Panc1 (cell line): ENCODE measurements at regions not wholly inside any gene's neighbourhood (a gene's known extent, or its start where the extent isn't known, plus 50 kb on each side); places are given as distances from the start of the nearest gene placed in this dataset.

Source experiments
- ATAC-seq: fragments of 200-7000 bp; cut with Tn5 transposase; 2 replicates; pipeline ENCODE4 v1.9.1; 2020; ENCODE audit warnings: mild to moderate bottlenecking, moderate library complexity
- BruUV-seq: library from RNA; stranded (reverse); fragments of 400-500 nt; replicated peaks from 2 replicates; lab custom pipeline; 2021; lab: Mats Ljungman, UMichigan
- CTCF ChIA-PET: fragments of 300-600 bp; sonication (Branson Sonifier 250); formaldehyde crosslinking; loops from one replicate; lab custom pipeline; 2022; ENCODE audit warnings: antibody characterized with exemption; lab: Charles Lee
- POLR2A ChIA-PET: fragments of 300-600 bp; sonication (Branson Sonifier 250); formaldehyde crosslinking; loops from one replicate; lab custom pipeline; 2022; ENCODE audit warnings: antibody characterized with exemption; lab: Charles Lee
- DNase-seq: peaks from one replicate; pipeline ENCODE4 v3.0.0-alpha.2; 2010; ENCODE audit warnings: low read depth, low spot score
- H3K27ac ChIP-seq: 2 replicates; pipeline ENCODE4 v1.5.1; 2011; ENCODE audit warnings: mild to moderate bottlenecking, low read length, inconsistent platforms
- H3K27me3 ChIP-seq: fragments of 200-500 bp; sonication (Bioruptor generic); 2 replicates; pipeline ENCODE4 v1.6.0; 2014; ENCODE audit warnings: low read length, inconsistent platforms; ENCODE audit not compliant: control insufficient read depth, insufficient read depth
- H3K36me3 ChIP-seq: fragments of 200-500 bp; sonication (Bioruptor generic); 2 replicates; pipeline ENCODE4 v1.5.1; 2014; ENCODE audit warnings: inconsistent platforms, mild to moderate bottlenecking, low read length, moderate library complexity; ENCODE audit not compliant: control insufficient read depth, insufficient read depth
- H3K4me1 ChIP-seq: 2 replicates; pipeline ENCODE4 v1.5.1; 2011; ENCODE audit warnings: inconsistent platforms, mild to moderate bottlenecking, low read length, moderate library complexity; ENCODE audit not compliant: control insufficient read depth, insufficient read depth
- H3K4me3 ChIP-seq, 2 experiments: 2 replicates each; pipeline ENCODE4 v1.5.1; 2011 to 2012; ENCODE audit warnings: low read depth in 2 of 2, low read length in 2 of 2, mild to moderate bottlenecking in 2 of 2, inconsistent platforms in 1 of 2, moderate library complexity in 1 of 2
- H3K9me3 ChIP-seq: fragments of 200-500 bp; sonication (Bioruptor generic); 2 replicates; pipeline ENCODE4 v1.5.1; 2014; ENCODE audit warnings: low read depth, mild to moderate bottlenecking, inconsistent platforms, low read length, moderate library complexity; ENCODE audit not compliant: control insufficient read depth, insufficient read depth
- POLR2AphosphoS5 ChIP-seq: IDR thresholded peaks from 2 replicates; pipeline ENCODE4 v1.6.1; 2012; ENCODE audit warnings: mild to moderate bottlenecking, low read depth, low read length, moderate library complexity
- SIN3A ChIP-seq: IDR thresholded peaks from 2 replicates; pipeline ENCODE4 v1.6.1; 2012; ENCODE audit warnings: low read depth, mild to moderate bottlenecking, low read length, moderate library complexity, borderline replicate concordance; ENCODE audit not compliant: insufficient read depth
- TCF7L2 ChIP-seq: IDR thresholded peaks from 2 replicates; pipeline ENCODE4 v1.6.1; 2011; ENCODE audit warnings: mild to moderate bottlenecking, low read depth, low read length, inconsistent platforms
- in situ Hi-C: cut with HindIII; loops from 2 replicates; pipeline ENCODE4 v1.10.0; 2016; ENCODE audit warnings: low sequenced_read_pairs, low pct_unique_long_range_greater_than_20kb
- intact Hi-C: fragments of 100-400 bp; cut with micrococcal nuclease; formaldehyde crosslinking; loops from one replicate; pipeline ENCODE4 v1.10.0; 2022; ENCODE audit not compliant: unreplicated experiment
- TF ChIP-seq, protein P1 (sequence below), 2 experiments: IDR thresholded peaks; 2 replicates each; pipeline ENCODE4 v1.6.1; 2011 to 2012; ENCODE audit warnings: low read depth in 2 of 2, control low read depth in 1 of 2, low read length in 1 of 2, mild to moderate bottlenecking in 1 of 2, moderate library complexity in 1 of 2; ENCODE audit not compliant: insufficient read depth in 1 of 2
- TF ChIP-seq, protein P2 (sequence below): fragments of 450-650 bp; IDR thresholded peaks from 2 replicates; pipeline ENCODE4 v1.5.1; 2017; ENCODE audit warnings: mild to moderate bottlenecking

DNA sequence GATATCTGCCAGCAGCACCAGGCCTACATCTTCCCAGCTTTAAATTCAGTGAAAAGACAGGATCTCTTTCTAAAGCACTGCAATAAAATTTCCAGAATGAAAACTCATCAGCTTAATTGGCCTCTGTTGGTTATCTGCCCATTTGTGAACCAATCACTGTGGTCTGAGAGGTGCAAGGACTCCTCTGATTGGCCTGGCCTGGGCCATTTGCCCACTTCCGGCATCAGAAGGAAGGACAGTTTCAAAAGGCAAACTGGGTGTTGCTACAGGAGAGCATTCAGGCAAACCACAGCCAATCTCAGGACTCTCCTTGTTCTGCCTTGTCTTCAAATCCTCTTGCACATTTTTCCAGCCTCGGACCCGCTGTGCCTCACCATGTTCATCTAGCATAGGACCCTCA, 163.9 kb upstream of the CCDC150 start:
- no peak for DNase-seq
- H3K27ac ChIP-seq = no peak overlapping the region
- TF ChIP-seq SIN3A = no peak
- TF ChIP-seq, protein P1, sequence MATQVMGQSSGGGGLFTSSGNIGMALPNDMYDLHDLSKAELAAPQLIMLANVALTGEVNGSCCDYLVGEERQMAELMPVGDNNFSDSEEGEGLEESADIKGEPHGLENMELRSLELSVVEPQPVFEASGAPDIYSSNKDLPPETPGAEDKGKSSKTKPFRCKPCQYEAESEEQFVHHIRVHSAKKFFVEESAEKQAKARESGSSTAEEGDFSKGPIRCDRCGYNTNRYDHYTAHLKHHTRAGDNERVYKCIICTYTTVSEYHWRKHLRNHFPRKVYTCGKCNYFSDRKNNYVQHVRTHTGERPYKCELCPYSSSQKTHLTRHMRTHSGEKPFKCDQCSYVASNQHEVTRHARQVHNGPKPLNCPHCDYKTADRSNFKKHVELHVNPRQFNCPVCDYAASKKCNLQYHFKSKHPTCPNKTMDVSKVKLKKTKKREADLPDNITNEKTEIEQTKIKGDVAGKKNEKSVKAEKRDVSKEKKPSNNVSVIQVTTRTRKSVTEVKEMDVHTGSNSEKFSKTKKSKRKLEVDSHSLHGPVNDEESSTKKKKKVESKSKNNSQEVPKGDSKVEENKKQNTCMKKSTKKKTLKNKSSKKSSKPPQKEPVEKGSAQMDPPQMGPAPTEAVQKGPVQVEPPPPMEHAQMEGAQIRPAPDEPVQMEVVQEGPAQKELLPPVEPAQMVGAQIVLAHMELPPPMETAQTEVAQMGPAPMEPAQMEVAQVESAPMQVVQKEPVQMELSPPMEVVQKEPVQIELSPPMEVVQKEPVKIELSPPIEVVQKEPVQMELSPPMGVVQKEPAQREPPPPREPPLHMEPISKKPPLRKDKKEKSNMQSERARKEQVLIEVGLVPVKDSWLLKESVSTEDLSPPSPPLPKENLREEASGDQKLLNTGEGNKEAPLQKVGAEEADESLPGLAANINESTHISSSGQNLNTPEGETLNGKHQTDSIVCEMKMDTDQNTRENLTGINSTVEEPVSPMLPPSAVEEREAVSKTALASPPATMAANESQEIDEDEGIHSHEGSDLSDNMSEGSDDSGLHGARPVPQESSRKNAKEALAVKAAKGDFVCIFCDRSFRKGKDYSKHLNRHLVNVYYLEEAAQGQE (IDR thresholded peaks at IDR 0.05; ENCODE audit: insufficient read depth in 1 of 2, low read depth in 2 of 2, low read length in 1 of 2) = no peak
- in situ Hi-C loops (no loop called here), intact Hi-C loops (no loop called here)
- no peak for ATAC-seq
- no peak overlapping the region for H3K4me3 ChIP-seq
- no peaks in the 10 kb centered on the region for H3K36me3 ChIP-seq
- no peaks in the 10 kb centered on the region for H3K27me3 ChIP-seq
- H3K9me3 ChIP-seq = no peaks in the 10 kb centered on the region
- BruUV-seq = no TSS peak
- H3K4me1 ChIP-seq = no peaks in the 10 kb centered on the region
- ChIA-PET CTCF (no interaction called here), POLR2A (no interaction called here)

DNA sequence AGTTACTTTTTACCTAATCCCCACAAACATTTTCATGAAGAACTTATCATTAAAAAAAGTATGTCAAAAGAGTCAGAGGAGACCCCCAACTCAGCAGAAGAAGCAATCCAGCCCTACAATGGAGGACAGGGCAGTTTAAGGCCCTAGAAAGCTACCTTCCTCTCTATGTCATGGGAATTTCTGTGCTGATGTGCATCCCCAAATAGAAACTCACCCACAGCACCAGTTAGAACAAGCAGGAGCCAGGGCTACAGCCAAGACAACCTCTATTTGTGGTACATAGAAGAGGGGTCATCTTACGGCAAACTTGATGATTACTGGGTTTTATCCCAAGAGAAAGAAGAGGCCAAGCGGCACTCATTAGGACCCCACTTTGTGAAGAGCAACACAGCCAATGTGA, 160.9 kb upstream of the CCDC150 start:
- ATAC-seq = no peak

More for the DNA sequence above, 160.9 kb upstream of the CCDC150 start:
- TF ChIP-seq SIN3A (no peak), POLR2AphosphoS5 (no peak), TCF7L2 (no peak)
- TF ChIP-seq, protein P1 (IDR thresholded peaks at IDR 0.05; ENCODE audit: insufficient read depth in 1 of 2, low read depth in 2 of 2, low read length in 1 of 2) = no peak
- TF ChIP-seq, protein P2, sequence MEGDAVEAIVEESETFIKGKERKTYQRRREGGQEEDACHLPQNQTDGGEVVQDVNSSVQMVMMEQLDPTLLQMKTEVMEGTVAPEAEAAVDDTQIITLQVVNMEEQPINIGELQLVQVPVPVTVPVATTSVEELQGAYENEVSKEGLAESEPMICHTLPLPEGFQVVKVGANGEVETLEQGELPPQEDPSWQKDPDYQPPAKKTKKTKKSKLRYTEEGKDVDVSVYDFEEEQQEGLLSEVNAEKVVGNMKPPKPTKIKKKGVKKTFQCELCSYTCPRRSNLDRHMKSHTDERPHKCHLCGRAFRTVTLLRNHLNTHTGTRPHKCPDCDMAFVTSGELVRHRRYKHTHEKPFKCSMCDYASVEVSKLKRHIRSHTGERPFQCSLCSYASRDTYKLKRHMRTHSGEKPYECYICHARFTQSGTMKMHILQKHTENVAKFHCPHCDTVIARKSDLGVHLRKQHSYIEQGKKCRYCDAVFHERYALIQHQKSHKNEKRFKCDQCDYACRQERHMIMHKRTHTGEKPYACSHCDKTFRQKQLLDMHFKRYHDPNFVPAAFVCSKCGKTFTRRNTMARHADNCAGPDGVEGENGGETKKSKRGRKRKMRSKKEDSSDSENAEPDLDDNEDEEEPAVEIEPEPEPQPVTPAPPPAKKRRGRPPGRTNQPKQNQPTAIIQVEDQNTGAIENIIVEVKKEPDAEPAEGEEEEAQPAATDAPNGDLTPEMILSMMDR = no peak
- DNase-seq = no peak
- H3K27me3 ChIP-seq = no peaks in the 10 kb centered on the region
- intact Hi-C loops (no loop called here), in situ Hi-C loops (no loop called here)
- H3K9me3 ChIP-seq = no peaks in the 10 kb centered on the region
- ChIA-PET CTCF (no interaction called here), POLR2A (no interaction called here)
- no peak overlapping the region for H3K4me3 ChIP-seq
- H3K36me3 ChIP-seq = no peaks in the 10 kb centered on the region
- H3K27ac ChIP-seq = no peak overlapping the region
- H3K4me1 ChIP-seq = no peaks in the 10 kb centered on the region
- BruUV-seq = no TSS peak
